Activated effector memory CD4-positive, alpha-beta T cell treated with Interleukin-2 at 50 U/mL for 16 hours (primary cell): ENCODE measurements at regions not wholly inside any gene's neighbourhood (a gene's known extent, or its start where the extent isn't known, plus 50 kb on each side); places are given as distances from the start of the nearest gene placed in this dataset.
A peak's percentile ranks its signal among the peaks of the same experiment; 100 is the strongest.

Experiments used
- DNase-seq: peaks from one replicate; pipeline ENCODE4 v3.0.0-alpha.2; 2020

- no peak for DNase-seq
These were observed 62.1 kb upstream of the XCR1 start for GRCh38 chr3:46089237-46090011.

GRCh38 chr3:46087871-46088270, 60.6 kb upstream of the XCR1 start:
- DNase-seq: no peak

GRCh38 chr3:46086986-46087385, 59.7 kb upstream of the XCR1 start:
- no peak for DNase-seq

GRCh38 chr3:46086083-46086437, 58.8 kb upstream of the XCR1 start:
- no peak for DNase-seq

GRCh38 chr3:46085421-46086082, 58.3 kb upstream of the XCR1 start:
- DNase-seq: no peak

GRCh38 chr3:46083956-46084355, 56.7 kb upstream of the XCR1 start:
- no peak for DNase-seq

- no peak for DNase-seq
These were observed 55.6 kb upstream of the XCR1 start for GRCh38 chr3:46082849-46083248.

GRCh38 chr3:46082021-46082420, 54.7 kb upstream of the XCR1 start:
- DNase-seq: no peak

- DNase-seq: no peak
These were observed 53.7 kb upstream of the XCR1 start for GRCh38 chr3:46080969-46081345.

- no peak for DNase-seq
These were observed 53.1 kb upstream of the XCR1 start for GRCh38 chr3:46080124-46080968.

GRCh38 chr3:46078712-46079400, 51.6 kb upstream of the XCR1 start:
- DNase-seq: peak; percentile 73
